SU-DHL-6 (cell line): ENCODE measurements at regions not wholly inside any gene's neighbourhood (a gene's known extent, or its start where the extent isn't known, plus 50 kb on each side); places are given as distances from the start of the nearest gene placed in this dataset.

Experiments used
- EZH2phosphoT487 ChIP-seq: fragments of 200-600 bp; sonication (generic), shearing (Covaris generic); conservative IDR thresholded peaks from 2 replicates; pipeline ENCODE4 v1.6.1; 2018; ENCODE audit warnings: mild to moderate bottlenecking, antibody characterized with exemption, low read length, moderate library complexity, mixed read lengths
- TF ChIP-seq, protein P1 (sequence below): fragments of 200-600 bp; sonication (generic); IDR thresholded peaks from one replicate; pipeline ENCODE4 v1.5.1; 2017; ENCODE audit warnings: antibody characterized with exemption, mild to moderate bottlenecking, low read length, moderate library complexity; ENCODE audit not compliant: insufficient read depth, poor library complexity, severe bottlenecking

DNA sequence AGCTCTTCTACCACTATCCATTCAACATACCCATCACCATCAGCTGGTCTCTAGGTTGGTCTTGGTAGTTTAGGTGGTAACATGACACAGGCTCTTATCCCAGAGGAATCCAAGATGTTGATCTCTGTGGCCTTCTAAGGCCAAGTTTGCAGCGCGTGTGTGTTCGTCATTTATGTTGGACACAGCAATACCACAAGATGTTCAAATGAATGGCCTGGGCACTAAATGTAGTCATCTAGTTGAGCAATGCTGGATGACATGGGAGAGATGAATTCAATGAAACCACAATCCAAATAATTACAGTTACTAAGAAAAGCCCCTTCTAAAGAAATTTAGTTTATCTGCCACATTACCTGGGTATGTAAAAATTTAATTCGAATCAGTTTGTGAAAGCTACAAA lies 292.4 kb downstream of the MRPS30 start:
- TF ChIP-seq, protein P1, sequence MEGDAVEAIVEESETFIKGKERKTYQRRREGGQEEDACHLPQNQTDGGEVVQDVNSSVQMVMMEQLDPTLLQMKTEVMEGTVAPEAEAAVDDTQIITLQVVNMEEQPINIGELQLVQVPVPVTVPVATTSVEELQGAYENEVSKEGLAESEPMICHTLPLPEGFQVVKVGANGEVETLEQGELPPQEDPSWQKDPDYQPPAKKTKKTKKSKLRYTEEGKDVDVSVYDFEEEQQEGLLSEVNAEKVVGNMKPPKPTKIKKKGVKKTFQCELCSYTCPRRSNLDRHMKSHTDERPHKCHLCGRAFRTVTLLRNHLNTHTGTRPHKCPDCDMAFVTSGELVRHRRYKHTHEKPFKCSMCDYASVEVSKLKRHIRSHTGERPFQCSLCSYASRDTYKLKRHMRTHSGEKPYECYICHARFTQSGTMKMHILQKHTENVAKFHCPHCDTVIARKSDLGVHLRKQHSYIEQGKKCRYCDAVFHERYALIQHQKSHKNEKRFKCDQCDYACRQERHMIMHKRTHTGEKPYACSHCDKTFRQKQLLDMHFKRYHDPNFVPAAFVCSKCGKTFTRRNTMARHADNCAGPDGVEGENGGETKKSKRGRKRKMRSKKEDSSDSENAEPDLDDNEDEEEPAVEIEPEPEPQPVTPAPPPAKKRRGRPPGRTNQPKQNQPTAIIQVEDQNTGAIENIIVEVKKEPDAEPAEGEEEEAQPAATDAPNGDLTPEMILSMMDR, result no peak
- TF ChIP-seq EZH2phosphoT487, result no peak
